KMS-11 (cell line): ENCODE measurements at regions not wholly inside any gene's neighbourhood (a gene's known extent, or its start where the extent isn't known, plus 50 kb on each side); places are given as distances from the start of the nearest gene placed in this dataset.

ENCODE experiments used
- H2AFZ ChIP-seq: fragments of 200-600 bp; sonication (generic); 2 replicates; pipeline ENCODE4 v1.6.1; 2016; ENCODE audit warnings: antibody characterized with exemption, mixed run types, low read depth
- H3K27ac ChIP-seq: fragments of 200-600 bp; sonication (generic); 2 replicates; pipeline ENCODE4 v1.6.1; 2016; ENCODE audit warnings: mild to moderate bottlenecking, mixed run types
- H3K27me3 ChIP-seq: fragments of 200-600 bp; sonication (generic); 2 replicates; pipeline ENCODE4 v1.6.1; 2017; ENCODE audit warnings: mild to moderate bottlenecking, low read depth, mixed run types, moderate library complexity; ENCODE audit not compliant: insufficient read depth
- H3K36me3 ChIP-seq: fragments of 200-600 bp; sonication (generic); 2 replicates; pipeline ENCODE4 v1.6.1; 2017; ENCODE audit warnings: mild to moderate bottlenecking, mixed run types; ENCODE audit not compliant: insufficient read depth
- H3K4me1 ChIP-seq: fragments of 200-600 bp; sonication (generic); 2 replicates; pipeline ENCODE4 v1.6.1; 2016; ENCODE audit warnings: mild to moderate bottlenecking, low read depth, mixed run types; ENCODE audit not compliant: poor library complexity, severe bottlenecking
- H3K4me2 ChIP-seq: fragments of 200-600 bp; sonication (generic); 2 replicates; pipeline ENCODE4 v1.7.0; 2016; ENCODE audit warnings: mild to moderate bottlenecking, mixed run types
- H3K4me3 ChIP-seq: fragments of 200-600 bp; sonication (generic); IDR thresholded peaks from 2 replicates; pipeline ENCODE4 v1.6.1; 2017; ENCODE audit warnings: low read depth, low read length, mixed read lengths; ENCODE audit not compliant: insufficient read depth
- H3K79me2 ChIP-seq: fragments of 200-600 bp; sonication (generic); 2 replicates; pipeline ENCODE4 v1.6.1; 2016; ENCODE audit warnings: low read depth, mixed run types; ENCODE audit not compliant: insufficient read depth
- H3K9ac ChIP-seq: fragments of 200-600 bp; sonication (generic); 2 replicates; pipeline ENCODE4 v1.6.1; 2016; ENCODE audit warnings: mild to moderate bottlenecking, mixed run types
- H4K20me1 ChIP-seq: fragments of 200-600 bp; sonication (generic); 2 replicates; pipeline ENCODE4 v1.6.1; 2016; ENCODE audit warnings: mild to moderate bottlenecking, mixed run types; ENCODE audit not compliant: insufficient read depth
- CTCF ChIP-seq: fragments of 200-600 bp; sonication (generic); conservative IDR thresholded peaks from 2 replicates; pipeline ENCODE4 v1.6.1; 2017; ENCODE audit warnings: low read depth, mild to moderate bottlenecking, antibody characterized with exemption, low read length, moderate library complexity, mixed read lengths

GRCh38 chr11:82536706-82537105 lies 197.0 kb downstream of the FAM181B start:
- Histone ChIP-seq H3K36me3 (no peaks in the 10 kb centered on the region), H3K9ac (no peak overlapping the region), H3K4me2 (no peak overlapping the region), H3K27ac (no peak overlapping the region), H3K4me1 (peaks cover 7% of the 10 kb centered on the region), H3K79me2 (no peaks in the 10 kb centered on the region), H2AFZ (no peak overlapping the region), H3K4me3 (no peak overlapping the region), H4K20me1 (no peaks in the 10 kb centered on the region), H3K27me3 (no peaks in the 10 kb centered on the region)
- TF ChIP-seq CTCF = no peak

- no peak overlapping the region for H3K9ac ChIP-seq
- no peaks in the 10 kb centered on the region for H3K27me3 ChIP-seq
- H3K27ac ChIP-seq = no peak overlapping the region
- no peaks in the 10 kb centered on the region for H3K36me3 ChIP-seq
- no peak overlapping the region for H3K4me3 ChIP-seq
- no peak overlapping the region for H3K4me2 ChIP-seq
- no peak for TF ChIP-seq CTCF
- no peaks in the 10 kb centered on the region for H3K79me2 ChIP-seq
- H2AFZ ChIP-seq = no peak overlapping the region
- H3K4me1 ChIP-seq = peaks cover 7% of the 10 kb centered on the region
- no peaks in the 10 kb centered on the region for H4K20me1 ChIP-seq
Observed at GRCh38 chr11:82533628-82534327, 199.9 kb downstream of the FAM181B start.

- Histone ChIP-seq H3K4me1 (peaks cover 7% of the 10 kb centered on the region), H3K9ac (no peak overlapping the region), H3K27me3 (no peaks in the 10 kb centered on the region), H3K4me2 (no peak overlapping the region), H4K20me1 (no peaks in the 10 kb centered on the region), H2AFZ (no peak overlapping the region), H3K4me3 (no peak overlapping the region), H3K36me3 (no peaks in the 10 kb centered on the region), H3K79me2 (no peaks in the 10 kb centered on the region), H3K27ac (no peak overlapping the region)
- no peak for TF ChIP-seq CTCF
Observed at GRCh38 chr11:82529936-82530335, 203.7 kb downstream of the FAM181B start.

GRCh38 chr11:82527081-82527584 lies 206.5 kb downstream of the FAM181B start:
- Histone ChIP-seq H3K4me1 (no peaks in the 10 kb centered on the region), H3K27me3 (no peaks in the 10 kb centered on the region), H3K79me2 (no peaks in the 10 kb centered on the region), H3K9ac (no peak overlapping the region), H3K36me3 (no peaks in the 10 kb centered on the region), H4K20me1 (no peaks in the 10 kb centered on the region), H3K4me3 (no peak overlapping the region), H2AFZ (no peak overlapping the region), H3K4me2 (no peak overlapping the region), H3K27ac (no peak overlapping the region)
- TF ChIP-seq CTCF = no peak
